Tibial nerve (tissue), 3 donors: ENCODE measurements at regions not wholly inside any gene's neighbourhood (a gene's known extent, or its start where the extent isn't known, plus 50 kb on each side); places are given as distances from the start of the nearest gene placed in this dataset.

Experiments
- CTCF ChIP-seq, 5 experiments: fragments of 200-600 bp in 3 of 5; fragments of 450-650 bp in 2 of 5; sonication (generic) in 3 of 5; IDR thresholded peaks; one replicate each; pipeline ENCODE4 v1.5.1; 2016 to 2019; ENCODE audit warnings: antibody characterized with exemption in 5 of 5, mild to moderate bottlenecking in 3 of 5, moderate library complexity in 2 of 5
- POLR2A ChIP-seq, 2 donors: fragments of 450-650 bp; IDR thresholded peaks; one replicate each; pipeline ENCODE4 v1.6.1; 2017; ENCODE audit warnings: antibody characterized with exemption in 2 of 2, mild to moderate bottlenecking in 2 of 2, moderate library complexity in 2 of 2

- TF ChIP-seq CTCF (IDR thresholded peaks at IDR 0.05) (no peak), POLR2A (IDR thresholded peaks at IDR 0.05) (no peak)
Measured at GRCh38 chr7:41169317-41169716, 533.6 kb downstream of the INHBA start.
